ENCODE measurements at regions not wholly inside any gene's neighbourhood (a gene's known extent, or its start where the extent isn't known, plus 50 kb on each side); places are given as distances from the start of the nearest gene placed in this dataset.
"Not testable (repeated sequence)": the region's sequence is repeated elsewhere in the genome, so short reads cannot be mapped to it uniquely, and the experiment has no call there.

GRCh38 chr1:191419842-191420241, 738.4 kb upstream of the RGS18 start:
- no peak for TF ChIP-seq CTCF (IDR thresholded peaks at IDR 0.05)
- no peak for DNase-seq

GRCh38 chr1:191427593-191427992, 730.7 kb upstream of the RGS18 start:
- Histone ChIP-seq H3K9me3 (no peaks in the 10 kb centered on the region), H3K27ac (no peak overlapping the region), H3K36me3 (no peaks in the 10 kb centered on the region), H3K4me1 (no peaks in the 10 kb centered on the region), H3K4me3 (no peak overlapping the region), H3K27me3 (no peaks in the 10 kb centered on the region), H3K9ac (ENCODE audit: low read depth in 2 of 2, low read length in 2 of 2) (no peak overlapping the region)
- DNase-seq = no peak
- intact Hi-C loops (cut with DNase I) = no loop called here
- TF ChIP-seq CTCF (IDR thresholded peaks at IDR 0.05) = no peak

More at GRCh38 chr1:191419842-191420241, 738.4 kb upstream of the RGS18 start:
- Histone ChIP-seq H3K4me1 (no peaks in the 10 kb centered on the region), H3K27ac (no peak overlapping the region), H3K27me3 (no peaks in the 10 kb centered on the region), H3K4me3 (no peak overlapping the region), H3K9ac (ENCODE audit: low read depth in 2 of 2, low read length in 2 of 2) (no peak overlapping the region), H3K9me3 (no peaks in the 10 kb centered on the region), H3K36me3 (no peaks in the 10 kb centered on the region)
- intact Hi-C loops (cut with DNase I) = no loop called here

GRCh38 chr1:191432817-191433216, 725.4 kb upstream of the RGS18 start:
- no peak for TF ChIP-seq CTCF (IDR thresholded peaks at IDR 0.05)
- H3K4me1 ChIP-seq = no peaks in the 10 kb centered on the region
- H3K4me3 ChIP-seq = no peak overlapping the region
- DNase-seq = no peak
- H3K9ac ChIP-seq (ENCODE audit: low read depth in 2 of 2, low read length in 2 of 2) = no peak overlapping the region
- no peak overlapping the region for H3K27ac ChIP-seq
- no peaks in the 10 kb centered on the region for H3K36me3 ChIP-seq
- no peaks in the 10 kb centered on the region for H3K27me3 ChIP-seq
- intact Hi-C loops (cut with DNase I) = no loop called here
- no peaks in the 10 kb centered on the region for H3K9me3 ChIP-seq

GRCh38 chr1:191438979-191439378, 719.3 kb upstream of the RGS18 start:
- no peak for TF ChIP-seq CTCF (IDR thresholded peaks at IDR 0.05)
- Histone ChIP-seq H3K4me3 (no peak overlapping the region), H3K9ac (ENCODE audit: low read depth in 2 of 2, low read length in 2 of 2) (no peak overlapping the region), H3K36me3 (no peaks in the 10 kb centered on the region), H3K9me3 (no peaks in the 10 kb centered on the region), H3K4me1 (no peaks in the 10 kb centered on the region), H3K27me3 (no peaks in the 10 kb centered on the region), H3K27ac (no peak overlapping the region)
- DNase-seq = no peak
- intact Hi-C loops (cut with DNase I) = no loop called here

GRCh38 chr1:191448279-191448678, 710.0 kb upstream of the RGS18 start:
- H3K36me3 ChIP-seq; H3K9ac ChIP-seq (ENCODE audit: low read depth in 2 of 2, low read length in 2 of 2); H3K27me3 ChIP-seq; H3K4me3 ChIP-seq; intact Hi-C loops (cut with DNase I); H3K27ac ChIP-seq; H3K4me1 ChIP-seq; H3K9me3 ChIP-seq; DNase-seq: not testable (repeated sequence)

- Histone ChIP-seq H3K9me3 (no peaks in the 10 kb centered on the region), H3K4me3 (no peak overlapping the region), H3K9ac (ENCODE audit: low read depth in 2 of 2, low read length in 2 of 2) (no peak overlapping the region), H3K36me3 (no peaks in the 10 kb centered on the region), H3K4me1 (no peaks in the 10 kb centered on the region), H3K27me3 (no peaks in the 10 kb centered on the region), H3K27ac (no peak overlapping the region)
- TF ChIP-seq CTCF (IDR thresholded peaks at IDR 0.05) = no peak
- DNase-seq = no peak
- intact Hi-C loops (cut with DNase I) = no loop called here
Measured at GRCh38 chr1:191452586-191452985, 705.7 kb upstream of the RGS18 start.

Data from colonic mucosa (tissue), 4 donors.